HuH-7.5 (cell line): ENCODE measurements at regions not wholly inside any gene's neighbourhood (a gene's known extent, or its start where the extent isn't known, plus 50 kb on each side); places are given as distances from the start of the nearest gene placed in this dataset.
A peak's percentile ranks its signal among the peaks of the same experiment; 100 is the strongest.

Source experiments
- DNase-seq: peaks from one replicate; pipeline ENCODE4 v3.0.0; 2011; ENCODE audit warnings: low spot score

DNA sequence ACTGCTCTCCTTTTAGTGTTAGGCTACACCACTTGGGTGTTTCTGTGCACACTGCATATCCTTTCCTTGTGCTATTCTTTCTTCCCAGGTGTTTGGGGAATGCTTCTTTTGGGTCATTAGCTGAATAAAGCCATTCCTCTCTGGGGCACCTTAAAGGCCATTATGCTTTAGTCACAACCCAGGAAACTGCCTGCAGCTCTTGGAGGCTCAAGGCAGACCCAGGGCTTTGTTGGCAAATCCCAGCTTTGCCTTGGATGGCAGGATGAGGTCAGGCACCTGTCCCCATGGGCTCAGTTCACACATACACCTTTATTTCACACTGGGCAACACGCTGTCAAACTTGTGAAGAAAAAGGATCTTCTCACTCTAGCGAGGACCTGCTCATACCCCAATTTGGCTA lies 460.6 kb downstream of the CCSER2 start:
- DNase-seq, result no peak

DNA sequence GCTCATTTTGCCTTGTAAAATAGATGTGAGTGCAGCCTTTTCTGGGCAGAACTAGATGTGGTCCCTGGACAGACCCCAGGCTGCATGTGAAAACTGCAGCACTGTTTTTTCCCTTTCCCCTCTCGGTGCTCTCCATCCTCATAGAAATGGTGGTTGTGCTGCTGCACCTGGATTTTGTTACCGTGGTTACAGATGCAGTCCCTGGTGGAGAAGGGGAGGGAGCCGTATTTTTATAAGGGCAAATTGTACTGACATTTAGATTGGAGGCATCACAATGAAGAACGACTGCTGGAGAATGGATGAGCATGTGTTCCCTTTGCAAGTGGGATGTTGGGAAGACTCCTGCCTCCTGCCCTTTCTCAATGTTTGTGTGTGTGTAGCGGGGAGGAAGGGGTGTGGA lies 469.9 kb downstream of the CCSER2 start:
- DNase-seq, result no peak

DNA sequence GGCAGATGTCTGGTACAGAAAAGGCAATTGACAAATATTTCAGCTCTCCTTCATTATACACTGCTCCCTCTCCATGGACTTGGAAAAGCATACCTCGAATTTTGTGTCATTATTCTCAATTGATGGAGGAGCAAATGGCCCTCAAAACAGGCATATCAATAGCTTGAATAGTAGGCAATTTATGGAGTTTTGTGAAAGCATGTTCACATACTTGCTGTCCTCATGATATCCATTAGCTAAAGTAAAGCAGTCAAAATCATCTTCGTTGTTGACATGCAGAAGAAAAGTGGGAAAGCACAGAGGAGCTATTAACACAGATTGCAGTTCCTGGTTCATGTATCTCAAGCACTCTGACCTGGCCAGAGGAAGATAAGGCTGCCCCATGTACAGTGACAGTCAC lies 472.8 kb downstream of the CCSER2 start:
- no peak for DNase-seq

DNA sequence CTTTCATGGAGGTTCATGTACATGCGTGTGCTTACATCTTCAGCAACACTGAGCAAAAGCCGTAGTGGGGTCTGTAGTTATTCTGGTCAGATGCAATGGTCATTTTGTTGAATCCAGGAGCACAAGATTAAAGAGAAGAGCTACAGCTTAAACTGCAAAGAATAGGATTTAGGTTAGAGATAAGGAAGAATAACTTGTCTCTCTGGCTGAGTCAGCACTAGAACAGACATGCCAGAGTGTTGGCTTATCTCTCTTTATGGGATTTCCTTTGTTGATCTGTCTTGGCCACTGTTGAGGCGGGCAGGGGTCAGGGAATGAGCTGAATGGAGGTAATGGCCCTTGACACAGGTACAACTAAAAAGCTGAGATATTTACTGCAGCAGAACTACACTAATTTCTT lies 473.5 kb downstream of the CCSER2 start:
- no peak for DNase-seq

DNA sequence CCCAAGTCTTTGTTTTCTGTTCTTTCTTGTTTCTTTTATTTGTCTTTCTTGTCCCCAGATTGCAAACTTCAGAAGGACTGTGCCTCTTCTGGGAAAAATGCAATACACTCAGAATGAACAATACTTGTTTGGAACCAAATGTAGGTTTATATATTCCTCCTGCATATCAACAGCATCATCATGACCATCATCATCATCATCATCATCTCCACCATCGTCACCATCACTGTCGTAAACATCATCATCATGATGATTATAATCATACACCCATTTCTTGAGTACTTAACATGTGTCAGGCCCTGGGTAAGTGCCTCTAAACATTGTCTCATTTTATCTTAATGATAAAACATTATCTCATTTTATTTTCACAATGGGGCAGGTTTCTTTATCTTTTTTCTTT lies 476.8 kb downstream of the CCSER2 start:
- DNase-seq, result no peak

DNA sequence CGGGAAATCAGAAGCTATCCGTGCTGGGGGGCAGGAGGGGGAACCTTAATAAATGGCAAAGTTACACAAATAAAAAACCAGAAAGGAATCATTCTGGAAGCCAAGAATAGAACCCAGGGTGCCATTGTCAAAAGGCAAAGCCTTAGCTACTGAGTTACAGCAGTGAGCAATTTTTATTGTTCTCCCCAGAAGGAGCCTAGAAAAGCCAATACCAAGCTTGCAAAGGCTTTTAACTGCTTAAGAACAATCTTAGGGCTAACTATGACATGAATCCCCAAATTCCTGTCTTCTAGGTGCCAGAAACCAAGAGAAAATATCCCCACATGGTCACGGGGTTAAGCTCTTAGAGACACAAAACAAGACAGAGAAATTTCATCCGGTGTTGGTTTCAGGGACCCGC lies 482.7 kb downstream of the CCSER2 start:
- DNase-seq, result no peak

DNA sequence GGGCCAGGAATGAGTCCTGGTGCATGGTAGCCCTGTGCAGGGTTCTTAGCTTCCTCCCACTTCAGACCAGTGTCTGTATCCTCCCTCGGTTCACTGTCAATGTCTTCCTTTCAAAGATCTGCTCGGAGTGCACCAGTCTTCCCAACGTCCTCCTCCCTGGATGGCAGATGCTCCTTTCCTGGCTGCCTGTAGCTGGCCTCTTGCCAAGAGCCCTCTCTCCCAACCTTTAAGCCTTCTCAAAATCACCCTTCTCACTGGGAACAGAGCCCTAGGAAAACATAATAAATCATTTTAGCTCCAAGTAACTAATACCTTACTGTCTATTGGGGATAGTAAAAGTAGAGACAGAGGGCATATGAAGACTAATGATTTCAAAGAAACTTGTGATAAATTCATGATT lies 490.6 kb downstream of the CCSER2 start:
- DNase-seq, result no peak

DNA sequence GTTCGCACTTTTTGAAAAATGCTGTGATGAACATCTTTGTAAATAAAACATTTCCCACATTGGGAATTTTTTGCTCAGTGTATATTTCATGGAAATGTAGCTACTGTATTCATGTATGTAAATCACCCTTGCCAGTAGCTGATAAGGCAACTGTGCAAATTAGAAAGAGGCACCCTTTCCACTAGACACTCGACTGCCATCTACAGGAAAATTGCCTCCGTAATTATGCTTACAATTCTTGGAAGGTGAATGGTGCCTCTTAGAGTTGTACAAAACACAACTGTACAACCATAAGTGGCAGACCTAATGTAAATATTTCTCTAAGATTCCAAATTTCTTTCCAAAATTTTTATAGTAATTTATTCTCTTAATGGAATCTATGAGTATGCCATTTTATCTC lies 491.7 kb downstream of the CCSER2 start:
- no peak for DNase-seq

DNA sequence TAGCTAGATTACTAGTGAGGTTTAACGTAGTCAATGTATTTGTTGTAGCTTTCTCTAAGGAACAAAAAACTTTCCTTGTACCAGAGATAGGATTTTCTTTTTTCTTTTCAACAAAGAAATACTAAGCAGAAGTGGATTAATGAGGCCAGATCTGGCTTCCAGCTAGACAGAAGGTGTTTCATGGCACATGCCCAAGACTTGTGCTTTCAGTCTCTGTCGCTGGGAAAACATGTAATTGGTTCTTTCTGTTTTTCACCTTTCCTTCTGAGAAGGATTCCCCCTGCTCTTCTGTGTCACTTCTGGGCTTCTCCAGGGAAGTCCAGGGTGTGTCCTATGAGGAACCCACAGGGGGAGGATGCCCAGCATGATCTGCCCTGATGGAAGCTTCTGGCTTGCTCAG lies 492.2 kb downstream of the CCSER2 start:
- DNase-seq, result no peak

DNA sequence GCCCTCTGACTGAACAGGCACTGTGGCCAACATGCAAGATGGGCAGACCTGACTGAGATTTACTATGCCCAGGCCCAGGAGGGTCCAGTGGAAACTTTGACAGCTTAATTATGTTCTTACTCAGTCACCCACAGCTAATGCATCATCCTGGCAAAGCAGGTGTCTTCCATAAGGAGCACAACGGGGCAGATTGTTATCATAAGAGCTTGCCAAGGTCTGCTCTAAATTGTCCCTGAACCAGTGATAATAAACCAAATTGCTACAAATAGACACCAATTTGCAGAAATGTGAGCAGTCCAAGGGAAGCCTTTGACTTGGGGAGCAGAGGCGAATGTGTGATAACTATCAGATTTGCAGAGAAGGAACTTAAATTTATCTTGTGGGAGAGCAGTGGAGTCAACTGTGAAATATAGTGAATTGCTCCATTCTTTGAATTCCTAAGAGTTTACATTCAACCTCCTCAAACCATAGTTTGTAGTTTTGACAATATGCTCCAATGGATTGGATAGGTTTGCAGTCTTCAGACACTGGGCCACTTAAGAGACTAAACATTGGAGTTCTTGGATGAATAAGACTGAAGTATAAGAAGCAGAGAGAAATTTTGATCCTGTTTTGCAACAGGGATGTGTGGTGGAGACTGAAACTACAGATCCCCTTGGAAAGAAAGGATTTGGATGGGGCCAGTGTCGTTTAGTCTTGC lies 494.7 kb downstream of the CCSER2 start:
- no peak for DNase-seq

DNA sequence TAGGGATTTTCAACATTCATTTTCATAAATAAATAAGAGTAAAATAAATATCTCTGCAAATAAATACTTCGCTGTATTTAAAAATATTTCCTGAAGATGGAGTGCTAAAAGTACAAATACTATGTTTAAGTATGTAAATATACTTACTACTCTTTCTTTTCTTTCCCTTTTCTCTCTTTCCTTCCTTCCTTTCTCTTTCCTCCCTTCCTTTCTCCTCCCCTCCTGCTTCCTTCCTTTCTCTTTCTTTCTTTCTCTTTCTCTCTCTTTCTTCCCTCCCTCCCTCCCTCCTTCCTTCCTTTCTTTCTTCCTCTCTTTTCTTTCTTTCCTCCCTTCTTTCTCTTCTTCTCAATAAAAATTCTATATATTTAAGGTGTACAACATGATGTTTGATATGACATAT lies 496.1 kb downstream of the CCSER2 start:
- DNase-seq, result no peak

DNA sequence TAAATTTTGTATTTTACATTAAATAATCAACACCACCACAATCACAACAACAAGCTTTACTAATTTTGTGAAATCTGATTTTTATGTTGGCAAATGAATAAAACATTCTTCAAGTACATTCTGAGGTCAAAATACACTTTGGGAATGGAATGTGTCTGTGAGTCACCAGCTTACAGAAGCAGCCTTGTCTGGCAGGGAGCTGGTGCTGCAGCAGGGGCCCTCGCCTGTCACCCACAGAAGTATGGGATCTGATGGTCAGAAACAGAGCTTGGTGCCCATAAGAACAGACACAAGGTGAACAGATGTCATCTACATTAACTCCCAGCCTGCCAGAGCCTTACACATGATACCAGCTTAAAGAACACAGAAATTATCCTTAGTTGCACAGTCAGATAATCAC lies 496.9 kb downstream of the CCSER2 start:
- no peak for DNase-seq

DNA sequence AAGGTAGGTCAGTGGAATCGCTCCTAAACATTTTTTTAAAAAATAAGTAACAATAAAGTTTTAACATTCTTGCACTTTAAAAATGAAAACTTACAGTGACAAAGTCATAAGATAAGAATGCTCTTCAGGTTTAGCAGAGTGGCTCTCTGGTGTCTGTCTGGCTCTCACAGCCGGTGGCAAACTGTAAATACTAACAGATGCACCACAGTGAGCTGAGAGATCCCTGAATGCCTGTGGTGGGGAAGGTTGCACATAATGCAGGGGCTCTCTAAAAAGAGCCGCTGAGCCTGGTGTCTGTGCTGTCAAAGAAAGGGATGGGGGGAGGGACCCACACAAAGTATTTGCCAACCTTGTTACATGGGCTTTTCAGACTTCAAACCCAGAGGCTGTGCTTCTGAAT lies 498.3 kb downstream of the CCSER2 start:
- no peak for DNase-seq

DNA sequence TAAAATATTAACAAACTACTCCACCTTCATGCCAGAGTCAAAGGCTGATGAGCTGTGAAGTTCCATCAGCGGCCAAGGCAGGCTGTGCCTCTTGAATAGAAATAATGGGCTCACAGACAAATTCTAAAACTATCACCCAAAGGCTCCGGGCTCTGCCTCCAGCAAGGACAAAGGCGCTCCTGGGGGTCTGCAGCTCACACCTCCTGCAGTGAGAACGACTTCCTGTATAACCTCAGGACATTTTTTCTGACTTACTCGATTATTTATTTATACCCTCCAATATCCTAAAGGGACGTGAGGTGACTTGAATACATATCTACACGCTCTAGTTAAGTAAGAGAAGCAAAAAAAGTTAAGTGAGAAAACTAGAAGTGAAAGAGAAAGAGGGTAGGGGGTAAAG lies 500.7 kb downstream of the CCSER2 start:
- DNase-seq, result no peak

DNA sequence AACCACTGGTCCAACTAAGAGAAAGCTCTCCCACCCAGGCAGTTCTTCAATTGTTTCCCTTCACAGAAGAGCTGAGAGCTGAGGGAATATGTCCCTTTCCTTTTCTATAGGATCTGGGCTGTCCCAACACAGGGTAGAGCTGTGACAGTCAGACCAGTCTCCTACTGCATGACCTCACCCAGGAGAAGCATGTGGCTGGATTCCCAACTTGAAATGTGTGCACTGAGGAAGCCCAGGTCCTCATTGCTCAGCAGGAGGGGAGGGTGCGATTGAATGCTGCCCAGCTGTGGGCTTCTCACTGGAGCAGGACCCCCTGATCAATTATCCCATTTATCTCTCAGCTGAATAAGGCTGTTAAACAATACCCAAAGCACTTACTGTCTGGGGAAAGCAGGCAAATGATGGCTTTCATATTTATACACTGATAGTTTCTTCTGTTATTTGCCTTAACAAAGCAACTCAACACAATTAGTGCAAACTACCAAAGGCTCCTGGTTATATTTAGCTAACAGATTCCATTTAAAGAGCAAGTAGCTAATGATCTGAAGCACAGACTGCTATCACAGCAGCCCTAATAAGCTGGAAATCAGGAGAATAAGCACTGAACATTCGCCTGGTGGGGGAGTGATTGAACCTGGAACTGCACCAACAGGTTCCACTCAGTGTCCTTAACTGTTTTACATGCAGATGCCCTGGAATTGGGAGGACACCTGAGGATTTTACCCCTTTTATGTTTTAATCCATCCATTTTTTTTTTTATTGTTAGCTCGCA lies 508.8 kb downstream of the CCSER2 start:
- DNase-seq, result no peak

DNA sequence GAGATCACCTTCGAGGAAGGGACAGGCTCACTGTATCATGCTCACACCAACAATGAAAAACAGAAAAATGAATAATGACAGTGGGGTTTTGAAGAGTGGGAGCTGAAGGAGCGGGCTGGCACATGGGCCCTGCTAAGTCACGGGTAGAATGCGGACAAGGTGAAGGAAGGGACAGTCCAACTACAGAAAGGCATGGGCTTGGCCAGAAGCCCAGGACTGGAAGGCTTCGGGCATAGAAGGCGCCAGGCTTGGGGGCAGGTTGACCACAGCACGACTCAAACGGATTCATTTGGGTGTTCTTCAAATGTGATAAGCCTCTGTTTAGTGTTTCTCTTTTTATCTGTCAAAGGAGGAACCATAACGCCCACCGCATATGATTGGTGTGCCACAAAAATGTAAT lies 509.5 kb downstream of the CCSER2 start:
- DNase-seq, result no peak

DNA sequence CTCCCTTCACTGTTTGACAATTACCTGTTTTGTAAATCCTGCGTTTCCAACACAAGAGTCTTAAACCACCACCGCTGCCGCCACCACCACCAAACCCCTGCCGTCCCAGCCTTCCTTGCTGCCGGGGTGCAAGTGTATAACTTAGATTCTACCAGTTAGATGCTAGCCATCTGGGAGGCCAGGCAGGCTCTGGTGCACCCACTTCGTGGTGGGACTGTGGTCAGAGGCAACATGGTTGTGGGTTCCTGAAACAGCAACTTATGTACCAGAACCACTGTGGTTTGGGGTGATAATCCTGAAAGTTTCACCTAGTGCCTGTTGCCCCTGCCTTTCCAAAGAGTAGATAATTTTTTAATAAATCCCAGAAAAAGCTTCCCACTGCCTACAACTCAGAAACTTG lies 510.5 kb downstream of the CCSER2 start:
- DNase-seq, result no peak

DNA sequence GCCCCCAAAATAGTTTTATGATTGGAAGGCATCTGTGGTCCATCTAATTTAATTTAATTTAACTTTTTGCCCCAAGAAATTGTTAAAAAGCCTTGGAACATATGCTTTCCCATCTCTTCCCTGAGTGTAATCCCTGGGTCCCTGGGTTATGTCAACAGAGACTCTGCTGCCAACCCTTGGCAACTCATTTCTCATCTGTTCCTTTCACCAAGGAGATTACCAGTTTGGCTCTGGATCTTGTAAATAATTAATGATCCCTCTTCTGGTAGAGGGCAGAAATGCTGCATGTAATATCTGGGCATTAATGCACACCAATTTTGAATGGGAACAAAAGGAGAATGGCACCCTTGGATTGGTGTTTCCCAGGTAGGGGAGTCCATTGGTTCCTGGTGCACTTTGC lies 514.2 kb downstream of the CCSER2 start:
- no peak for DNase-seq

DNA sequence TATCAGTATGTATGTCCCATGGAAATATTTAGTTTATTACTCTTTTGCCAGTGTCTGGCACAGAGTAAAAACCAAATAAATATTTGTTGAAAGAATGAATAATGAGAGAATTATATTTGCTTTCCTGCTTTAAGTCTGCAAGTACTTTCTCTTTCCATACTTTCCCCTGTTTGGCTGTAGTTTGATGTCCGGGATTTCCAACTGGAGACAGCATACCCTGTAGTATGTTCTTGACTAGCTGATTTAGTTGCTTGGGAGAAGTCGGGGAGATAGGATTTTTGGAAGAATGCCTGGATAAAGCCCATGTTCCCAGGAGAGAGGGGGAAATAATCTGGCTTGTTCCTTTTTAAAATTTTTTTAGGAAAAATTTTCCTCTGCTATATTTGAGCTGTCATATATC lies 516.1 kb downstream of the CCSER2 start:
- no peak for DNase-seq

DNA sequence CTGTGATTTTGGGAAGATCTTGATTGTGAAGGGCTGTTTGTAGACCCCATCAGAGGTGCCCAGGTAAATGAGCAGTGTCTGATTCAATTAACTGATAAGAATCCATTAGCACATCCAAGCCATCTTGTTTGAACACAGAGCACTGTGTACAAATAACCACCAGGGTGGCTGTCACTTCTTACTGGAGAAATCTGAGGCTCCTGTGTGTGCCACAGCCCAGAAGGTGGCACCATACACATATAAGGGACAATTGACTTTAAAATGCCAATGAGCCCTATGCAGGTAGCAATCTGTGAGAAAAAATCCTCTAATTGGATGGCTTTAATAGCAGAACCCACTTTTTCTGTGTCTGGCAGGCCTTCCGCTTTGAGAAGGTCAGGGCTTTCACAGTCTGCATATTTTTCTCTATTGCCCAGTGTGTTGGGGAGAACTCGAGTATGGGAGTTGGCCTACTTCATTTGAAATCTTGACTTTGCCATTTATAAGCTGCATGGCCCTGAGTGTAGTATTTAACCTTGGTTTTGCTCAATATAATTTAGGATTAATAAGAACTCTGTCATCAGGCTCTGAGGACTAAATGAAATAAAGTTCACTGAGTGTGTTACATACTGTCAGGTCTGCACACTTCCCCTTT lies 517.4 kb downstream of the CCSER2 start:
- peak; percentile 12 for DNase-seq

DNA sequence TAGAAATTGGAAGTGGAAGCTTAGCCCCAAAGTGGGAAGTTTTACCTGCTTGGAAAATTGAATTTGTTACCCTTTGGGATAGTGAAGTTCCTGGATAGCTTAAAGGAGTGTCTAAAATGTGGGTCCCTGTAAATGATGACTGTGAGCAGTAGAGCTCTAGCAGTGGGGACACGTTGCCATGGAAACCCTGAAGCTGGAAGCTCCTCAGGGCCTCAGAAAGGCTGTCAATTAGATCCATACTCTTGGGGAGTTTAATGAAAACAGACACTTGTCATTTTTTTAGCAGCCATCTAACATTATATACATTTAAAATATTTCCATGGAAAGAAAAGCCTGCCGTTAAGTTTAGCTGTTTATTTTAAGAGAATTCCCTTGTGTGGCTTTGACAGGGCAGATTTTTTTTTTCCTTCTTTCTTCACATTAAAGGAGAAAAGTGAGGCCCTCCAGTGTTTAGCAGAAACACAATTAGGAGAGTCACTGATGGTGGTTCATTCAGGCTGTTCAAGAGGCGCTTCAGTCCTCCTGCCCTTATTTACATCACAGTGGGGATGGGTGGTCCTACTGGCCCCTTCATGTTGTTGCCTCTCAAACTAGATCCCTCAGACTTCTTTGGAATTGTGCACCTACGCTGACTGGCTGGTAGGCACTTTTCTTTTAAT lies 518.4 kb downstream of the CCSER2 start:
- DNase-seq, result no peak

DNA sequence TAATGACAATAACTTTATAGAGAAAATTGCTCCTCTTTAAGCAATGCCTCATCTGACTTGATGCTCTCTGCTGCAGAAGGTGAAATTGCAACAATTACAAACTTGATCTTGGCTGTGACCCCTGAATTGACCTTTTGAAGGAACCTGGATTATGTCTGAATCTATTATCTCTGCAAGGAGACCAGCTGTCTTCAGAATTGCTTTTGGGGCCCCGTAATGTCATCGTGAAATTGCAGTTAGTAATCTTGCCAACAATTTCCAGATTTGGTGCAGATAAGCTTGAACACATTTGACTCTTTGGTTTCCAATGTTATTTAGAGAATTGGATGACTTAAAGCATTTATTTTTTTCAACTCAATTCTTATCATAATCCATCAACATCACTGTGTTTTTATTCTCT lies 520.6 kb downstream of the CCSER2 start:
- no peak for DNase-seq

DNA sequence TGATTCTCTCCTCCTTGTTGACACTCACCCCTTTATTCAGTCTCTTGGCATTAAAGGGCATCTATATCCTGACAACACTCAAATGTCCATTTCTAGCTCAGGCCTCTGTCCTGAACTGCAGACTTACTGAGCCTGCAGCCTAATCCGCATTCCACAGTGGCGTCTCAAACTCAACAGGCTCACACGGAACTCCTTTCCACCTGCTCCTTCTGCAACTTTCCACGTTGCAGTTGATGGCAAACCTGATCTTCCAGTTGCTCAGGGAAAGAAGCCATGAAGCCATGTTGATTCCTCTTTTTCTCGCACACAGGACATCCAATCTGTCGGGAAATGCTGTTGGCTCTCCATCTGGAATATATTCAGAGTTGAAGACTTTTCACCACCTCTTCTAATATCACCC lies 522.4 kb downstream of the CCSER2 start:
- no peak for DNase-seq
